ENCODE measurements at regions not wholly inside any gene's neighbourhood (a gene's known extent, or its start where the extent isn't known, plus 50 kb on each side); places are given as distances from the start of the nearest gene placed in this dataset.

GRCh38 chr9:129505270-129505902 lies 115.5 kb downstream of the C9orf50 start:
- no peak for DNase-seq (ENCODE audit: low spot score)

GRCh38 chr9:129504404-129504803 lies 116.5 kb downstream of the C9orf50 start:
- no peak for DNase-seq (ENCODE audit: low spot score)

DNA sequence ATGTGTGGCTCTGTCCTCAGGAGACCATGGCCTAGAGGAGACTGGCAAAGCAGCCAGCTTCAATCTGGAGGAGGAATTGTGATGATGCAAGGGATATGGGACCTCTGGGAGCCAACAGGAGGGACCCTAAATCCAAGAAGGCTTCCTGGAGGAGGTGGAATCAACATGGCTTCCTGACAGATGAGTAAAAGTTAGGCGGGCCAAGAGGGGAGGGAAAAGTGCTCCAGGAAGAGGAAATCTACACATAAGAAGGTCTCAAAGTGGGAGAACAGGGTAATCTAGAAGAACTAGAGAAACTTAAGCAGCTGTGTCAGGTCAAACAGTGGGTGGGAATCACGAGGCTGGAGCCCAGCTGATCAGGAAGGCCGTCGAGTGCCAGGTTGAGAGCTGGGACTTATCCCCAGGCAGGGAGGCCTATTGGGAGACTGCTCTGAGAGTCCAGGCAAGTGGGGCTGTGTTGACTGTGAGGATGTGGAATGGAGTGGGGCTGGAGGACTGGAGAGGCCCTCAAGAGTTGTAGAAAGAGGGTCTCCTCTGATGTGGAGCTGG lies 119.1 kb downstream of the C9orf50 start:
- no peak for DNase-seq (ENCODE audit: low spot score)

GRCh38 chr9:129500863-129501770 lies 119.8 kb downstream of the C9orf50 start:
- no peak for DNase-seq (ENCODE audit: low spot score)

- no peak for DNase-seq (ENCODE audit: low spot score)
These were observed 120.6 kb downstream of the C9orf50 start for GRCh38 chr9:129500161-129500862.

DNA sequence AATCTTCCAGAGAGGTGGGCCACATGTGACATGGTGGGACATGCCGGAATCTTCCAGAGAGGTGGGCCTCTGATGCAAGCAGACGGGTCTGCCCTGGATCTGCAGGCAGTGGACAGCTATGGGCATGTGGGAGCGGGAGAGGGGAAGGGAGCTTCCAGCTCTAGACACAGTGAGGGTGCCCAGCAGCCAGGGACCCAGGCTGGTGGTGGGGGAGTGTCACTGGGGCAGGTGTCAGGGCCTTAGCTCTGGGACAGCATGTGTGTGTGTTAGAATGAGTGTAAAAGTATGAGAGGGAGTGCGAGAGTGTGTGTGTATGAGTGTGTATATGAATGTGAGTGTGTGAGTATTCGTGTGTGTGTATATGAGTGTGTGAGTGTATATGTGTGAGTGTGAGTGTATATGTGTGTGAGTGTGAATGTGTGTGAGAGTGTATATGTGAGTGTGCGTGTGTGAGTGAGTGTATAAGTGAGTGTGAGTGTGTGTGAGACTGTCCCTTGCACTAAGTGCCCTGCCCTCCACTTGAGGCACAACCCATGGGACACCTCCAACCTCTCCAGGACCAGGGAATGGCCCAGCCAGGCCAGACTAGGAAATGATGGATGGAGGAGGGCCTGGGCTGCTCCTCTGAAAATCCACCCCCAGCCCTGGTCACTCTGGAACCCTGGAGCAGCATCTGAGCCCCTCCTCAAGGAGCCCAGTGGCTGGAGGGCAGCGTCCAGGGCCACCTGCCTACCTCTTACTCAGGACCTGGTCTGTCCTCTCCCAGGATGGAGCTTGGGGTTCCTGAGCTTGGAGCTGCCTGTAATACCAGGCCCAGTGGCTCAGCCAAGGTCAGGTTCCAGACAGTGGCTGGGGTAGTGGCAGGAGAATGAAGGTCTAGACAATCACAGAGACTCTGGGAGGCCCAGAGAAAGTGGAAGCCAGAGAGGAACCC lies 122.2 kb downstream of the C9orf50 start:
- no peak for DNase-seq (ENCODE audit: low spot score)

GRCh38 chr9:129497813-129498450 lies 123.0 kb downstream of the C9orf50 start:
- no peak for DNase-seq (ENCODE audit: low spot score)

DNA sequence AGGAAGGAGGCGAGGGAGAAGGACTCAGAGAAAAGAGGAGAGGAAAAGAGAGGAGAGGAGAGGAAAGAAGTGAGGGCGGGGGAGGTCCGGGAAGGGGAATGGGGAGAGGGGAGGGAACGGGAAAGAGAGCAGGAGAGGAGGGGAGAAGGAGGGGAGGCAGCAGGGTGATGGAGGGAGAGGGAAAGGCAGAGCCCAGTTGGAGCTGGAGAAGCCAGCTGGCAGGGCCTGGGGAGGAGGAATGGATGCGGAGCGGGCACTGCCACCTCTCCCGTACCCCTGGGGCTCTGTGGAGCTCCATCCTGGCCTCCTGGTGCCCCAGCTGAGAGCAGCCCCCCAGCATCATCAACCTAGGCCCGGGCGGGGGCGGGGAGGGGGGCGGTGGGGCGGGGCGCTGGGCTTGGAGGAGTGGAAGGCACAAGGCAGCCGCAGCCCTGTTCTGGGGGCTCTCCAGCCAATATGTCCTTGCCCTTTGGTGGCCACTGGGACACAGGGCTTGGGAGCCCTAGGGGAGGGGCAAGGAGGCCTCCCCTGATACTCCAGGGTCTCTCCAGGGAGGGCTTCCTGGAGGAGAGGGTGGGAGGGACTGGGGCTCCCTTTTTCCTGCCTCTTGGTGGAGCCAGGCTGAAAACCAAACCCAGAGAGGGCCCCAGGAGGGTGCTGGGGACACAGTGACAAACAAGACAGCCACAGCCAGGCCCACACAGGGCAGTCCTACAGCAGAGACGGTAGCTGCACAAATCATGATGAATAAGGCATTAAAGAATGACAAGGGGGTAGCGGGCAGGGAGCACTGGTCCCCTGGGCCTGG lies 123.7 kb downstream of the C9orf50 start:
- no peak for DNase-seq (ENCODE audit: low spot score)

- DNase-seq (ENCODE audit: low spot score), result peak; percentile 92
These were observed 124.4 kb downstream of the C9orf50 start for GRCh38 chr9:129496473-129497004.

DNA sequence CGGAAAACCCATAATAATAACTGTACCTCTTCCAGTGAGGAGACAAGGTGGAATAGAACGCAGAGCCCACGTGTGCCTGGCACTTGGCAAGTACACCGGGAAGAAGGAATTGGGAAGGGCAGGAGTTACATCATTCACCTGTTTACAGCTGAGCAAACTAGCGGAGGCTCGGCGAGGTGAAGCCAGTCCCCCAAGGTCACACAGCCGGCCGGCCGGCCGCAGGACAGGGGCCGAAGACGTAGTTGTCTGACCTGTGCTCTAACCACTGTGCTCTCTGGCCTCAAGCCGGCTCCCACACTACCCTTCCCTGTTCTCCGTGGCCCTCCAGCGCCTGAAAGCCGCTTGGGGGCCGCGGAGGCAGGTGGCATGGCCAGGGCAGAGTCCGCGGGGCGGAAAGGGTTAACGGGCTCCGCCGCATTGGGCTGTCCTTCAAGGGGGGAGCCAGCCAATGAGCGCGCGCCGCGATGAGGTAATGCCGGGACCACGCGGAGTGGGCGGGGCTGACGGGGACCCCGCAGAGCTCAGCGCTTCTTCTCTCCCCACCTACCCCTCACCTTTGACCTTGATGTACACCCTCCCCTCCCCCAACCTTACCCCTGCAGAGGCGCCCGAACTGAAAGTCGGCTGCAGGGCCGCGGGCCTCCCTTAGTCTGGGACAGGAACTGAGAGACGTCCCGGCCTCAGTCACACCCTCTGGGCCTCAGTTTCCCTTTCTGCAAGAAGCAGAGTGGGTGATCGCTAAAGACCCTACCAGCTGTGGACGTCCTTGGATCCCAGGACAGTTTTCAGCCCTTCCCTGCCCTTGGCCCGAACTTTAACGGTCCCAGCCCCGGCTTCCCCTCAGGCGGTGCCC lies 125.1 kb downstream of the C9orf50 start:
- DNase-seq (ENCODE audit: low spot score), result peak; percentile 95

GRCh38 chr9:129494113-129494789 lies 126.7 kb downstream of the C9orf50 start:
- no peak for DNase-seq (ENCODE audit: low spot score)

DNA sequence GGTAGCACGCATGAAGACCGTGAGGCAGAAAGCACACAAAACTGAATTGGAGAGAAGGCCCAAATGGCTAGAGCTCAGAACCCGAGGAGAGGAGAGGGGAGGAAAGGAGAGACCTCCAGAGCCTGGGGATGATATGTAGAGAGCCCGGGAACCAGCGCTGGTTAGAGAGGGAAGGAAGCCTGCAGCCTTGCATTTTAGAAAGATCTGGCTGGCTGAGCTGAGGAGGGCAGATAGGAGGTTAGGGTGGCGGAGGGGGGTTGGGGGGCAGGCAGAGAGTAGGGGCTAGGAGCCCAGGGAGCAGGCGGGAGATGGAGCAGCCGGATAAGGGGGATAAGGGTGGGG lies 127.2 kb downstream of the C9orf50 start:
- DNase-seq (ENCODE audit: low spot score), result no peak

DNA sequence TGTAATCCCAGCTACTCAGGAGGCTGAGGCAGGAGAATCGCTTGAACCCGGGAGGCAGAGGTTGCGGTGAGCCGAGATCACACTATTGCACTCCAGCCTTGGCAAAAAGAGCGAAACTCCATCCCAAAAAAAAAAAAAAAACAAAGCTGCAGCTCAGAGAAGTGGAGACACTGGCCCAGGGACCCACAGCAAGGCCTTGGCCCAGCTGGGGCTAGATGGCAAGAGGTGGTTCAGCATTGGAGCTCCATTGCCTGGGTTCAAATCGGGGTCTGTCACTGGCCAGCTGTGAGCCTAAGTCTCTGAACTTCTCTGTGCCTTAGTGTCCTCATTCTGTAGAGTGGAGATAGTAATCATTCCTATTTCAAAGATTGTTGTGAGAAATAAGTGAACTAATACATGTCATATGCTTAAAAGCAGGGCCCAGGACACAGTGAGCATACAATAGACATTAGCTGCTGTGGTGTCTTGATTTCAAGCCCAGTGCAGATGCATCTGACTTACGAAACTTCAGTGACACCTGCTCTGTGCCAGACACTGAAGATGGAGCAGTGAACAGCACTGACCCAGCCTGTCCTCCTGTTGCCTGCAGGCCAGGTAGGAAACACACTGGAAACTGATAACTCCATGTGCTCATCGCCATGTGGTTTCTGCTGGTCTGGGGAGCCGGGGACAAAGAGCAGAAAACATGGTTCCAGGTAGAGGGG lies 127.7 kb downstream of the C9orf50 start:
- no peak for DNase-seq (ENCODE audit: low spot score)

- no peak for DNase-seq (ENCODE audit: low spot score)
These were observed 129.4 kb downstream of the C9orf50 start for GRCh38 chr9:129491487-129491855.

GRCh38 chr9:129490583-129491486 lies 130.1 kb downstream of the C9orf50 start:
- no peak for DNase-seq (ENCODE audit: low spot score)

- no peak for DNase-seq (ENCODE audit: low spot score)
These were observed 130.9 kb downstream of the C9orf50 start for GRCh38 chr9:129489838-129490582.
